ENCODE measurements at regions not wholly inside any gene's neighbourhood (a gene's known extent, or its start where the extent isn't known, plus 50 kb on each side); places are given as distances from the start of the nearest gene placed in this dataset.

DNA sequence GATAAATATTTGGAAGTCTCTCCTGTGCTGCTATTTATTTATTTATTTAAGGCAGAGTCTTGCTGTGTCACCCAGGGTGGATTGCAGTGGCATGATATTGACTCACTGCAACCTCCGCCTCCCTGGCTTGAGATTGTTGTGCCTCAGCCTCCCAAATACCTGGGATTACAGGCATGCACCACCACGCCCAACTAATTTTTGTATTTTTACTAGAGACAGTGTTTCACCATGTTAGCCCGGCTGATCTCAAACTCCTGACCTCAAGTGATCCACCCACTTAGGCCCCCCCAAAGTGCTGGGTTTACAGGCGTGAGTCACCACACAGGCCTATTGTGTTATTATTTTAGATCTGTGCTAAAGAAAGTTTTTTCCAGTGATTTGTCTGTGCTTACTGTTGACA, 225.2 kb downstream of the CCER1 start:
- TF ChIP-seq EP300 (IDR thresholded peaks at IDR 0.05), result no peak
- TF ChIP-seq, protein P1, sequence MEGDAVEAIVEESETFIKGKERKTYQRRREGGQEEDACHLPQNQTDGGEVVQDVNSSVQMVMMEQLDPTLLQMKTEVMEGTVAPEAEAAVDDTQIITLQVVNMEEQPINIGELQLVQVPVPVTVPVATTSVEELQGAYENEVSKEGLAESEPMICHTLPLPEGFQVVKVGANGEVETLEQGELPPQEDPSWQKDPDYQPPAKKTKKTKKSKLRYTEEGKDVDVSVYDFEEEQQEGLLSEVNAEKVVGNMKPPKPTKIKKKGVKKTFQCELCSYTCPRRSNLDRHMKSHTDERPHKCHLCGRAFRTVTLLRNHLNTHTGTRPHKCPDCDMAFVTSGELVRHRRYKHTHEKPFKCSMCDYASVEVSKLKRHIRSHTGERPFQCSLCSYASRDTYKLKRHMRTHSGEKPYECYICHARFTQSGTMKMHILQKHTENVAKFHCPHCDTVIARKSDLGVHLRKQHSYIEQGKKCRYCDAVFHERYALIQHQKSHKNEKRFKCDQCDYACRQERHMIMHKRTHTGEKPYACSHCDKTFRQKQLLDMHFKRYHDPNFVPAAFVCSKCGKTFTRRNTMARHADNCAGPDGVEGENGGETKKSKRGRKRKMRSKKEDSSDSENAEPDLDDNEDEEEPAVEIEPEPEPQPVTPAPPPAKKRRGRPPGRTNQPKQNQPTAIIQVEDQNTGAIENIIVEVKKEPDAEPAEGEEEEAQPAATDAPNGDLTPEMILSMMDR (IDR thresholded peaks at IDR 0.05), result no peak
- TF ChIP-seq POLR2AphosphoS5 (IDR thresholded peaks at IDR 0.05), result no peak

Data from sigmoid colon (tissue), 4 donors.